ENCODE measurements at regions not wholly inside any gene's neighbourhood (a gene's known extent, or its start where the extent isn't known, plus 50 kb on each side); places are given as distances from the start of the nearest gene placed in this dataset.

DNA sequence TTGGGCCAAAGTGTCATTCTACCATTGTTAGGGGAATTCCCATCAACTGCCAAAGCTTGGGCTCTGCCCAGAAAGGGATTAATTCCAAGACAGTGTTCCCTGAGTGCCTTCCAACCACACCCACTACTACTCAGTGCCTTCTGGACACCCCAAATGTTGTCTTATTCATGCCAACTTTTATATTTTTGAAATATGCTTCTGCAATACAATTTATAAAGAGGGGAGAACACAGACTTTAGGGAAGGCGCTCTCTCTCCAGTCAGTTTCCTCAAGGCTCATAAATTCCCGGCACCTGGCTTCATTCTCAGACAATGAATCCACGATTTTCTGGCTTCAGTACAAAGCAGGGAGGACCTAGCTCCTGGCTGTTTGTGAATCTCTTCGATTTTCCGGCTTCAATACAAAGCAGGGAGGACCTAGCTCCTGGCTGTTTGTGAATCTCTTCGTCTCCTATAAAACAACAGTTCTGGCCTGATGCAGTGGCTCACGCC lies 120.1 kb upstream of the MYO10 start:
- TF ChIP-seq POLR2A (IDR thresholded peaks at IDR 0.05; ENCODE audit: borderline replicate concordance, extremely low read depth, insufficient read depth, insufficient read length), result no peak
- no peak for TF ChIP-seq POLR2AphosphoS5 (IDR thresholded peaks at IDR 0.05; ENCODE audit: low read depth, low read length)
- TF ChIP-seq EZH2 (IDR thresholded peaks at IDR 0.05), result no peak
- TF ChIP-seq, protein P1, sequence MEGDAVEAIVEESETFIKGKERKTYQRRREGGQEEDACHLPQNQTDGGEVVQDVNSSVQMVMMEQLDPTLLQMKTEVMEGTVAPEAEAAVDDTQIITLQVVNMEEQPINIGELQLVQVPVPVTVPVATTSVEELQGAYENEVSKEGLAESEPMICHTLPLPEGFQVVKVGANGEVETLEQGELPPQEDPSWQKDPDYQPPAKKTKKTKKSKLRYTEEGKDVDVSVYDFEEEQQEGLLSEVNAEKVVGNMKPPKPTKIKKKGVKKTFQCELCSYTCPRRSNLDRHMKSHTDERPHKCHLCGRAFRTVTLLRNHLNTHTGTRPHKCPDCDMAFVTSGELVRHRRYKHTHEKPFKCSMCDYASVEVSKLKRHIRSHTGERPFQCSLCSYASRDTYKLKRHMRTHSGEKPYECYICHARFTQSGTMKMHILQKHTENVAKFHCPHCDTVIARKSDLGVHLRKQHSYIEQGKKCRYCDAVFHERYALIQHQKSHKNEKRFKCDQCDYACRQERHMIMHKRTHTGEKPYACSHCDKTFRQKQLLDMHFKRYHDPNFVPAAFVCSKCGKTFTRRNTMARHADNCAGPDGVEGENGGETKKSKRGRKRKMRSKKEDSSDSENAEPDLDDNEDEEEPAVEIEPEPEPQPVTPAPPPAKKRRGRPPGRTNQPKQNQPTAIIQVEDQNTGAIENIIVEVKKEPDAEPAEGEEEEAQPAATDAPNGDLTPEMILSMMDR (IDR thresholded peaks at IDR 0.05 in 2 of 3, conservative IDR thresholded peaks at IDR 0.05 in 1 of 3; ENCODE audit: borderline replicate concordance in 1 of 3, insufficient read depth in 1 of 3, low read depth in 2 of 3, low read length in 2 of 3), result no peak
- TF ChIP-seq, protein P2, sequence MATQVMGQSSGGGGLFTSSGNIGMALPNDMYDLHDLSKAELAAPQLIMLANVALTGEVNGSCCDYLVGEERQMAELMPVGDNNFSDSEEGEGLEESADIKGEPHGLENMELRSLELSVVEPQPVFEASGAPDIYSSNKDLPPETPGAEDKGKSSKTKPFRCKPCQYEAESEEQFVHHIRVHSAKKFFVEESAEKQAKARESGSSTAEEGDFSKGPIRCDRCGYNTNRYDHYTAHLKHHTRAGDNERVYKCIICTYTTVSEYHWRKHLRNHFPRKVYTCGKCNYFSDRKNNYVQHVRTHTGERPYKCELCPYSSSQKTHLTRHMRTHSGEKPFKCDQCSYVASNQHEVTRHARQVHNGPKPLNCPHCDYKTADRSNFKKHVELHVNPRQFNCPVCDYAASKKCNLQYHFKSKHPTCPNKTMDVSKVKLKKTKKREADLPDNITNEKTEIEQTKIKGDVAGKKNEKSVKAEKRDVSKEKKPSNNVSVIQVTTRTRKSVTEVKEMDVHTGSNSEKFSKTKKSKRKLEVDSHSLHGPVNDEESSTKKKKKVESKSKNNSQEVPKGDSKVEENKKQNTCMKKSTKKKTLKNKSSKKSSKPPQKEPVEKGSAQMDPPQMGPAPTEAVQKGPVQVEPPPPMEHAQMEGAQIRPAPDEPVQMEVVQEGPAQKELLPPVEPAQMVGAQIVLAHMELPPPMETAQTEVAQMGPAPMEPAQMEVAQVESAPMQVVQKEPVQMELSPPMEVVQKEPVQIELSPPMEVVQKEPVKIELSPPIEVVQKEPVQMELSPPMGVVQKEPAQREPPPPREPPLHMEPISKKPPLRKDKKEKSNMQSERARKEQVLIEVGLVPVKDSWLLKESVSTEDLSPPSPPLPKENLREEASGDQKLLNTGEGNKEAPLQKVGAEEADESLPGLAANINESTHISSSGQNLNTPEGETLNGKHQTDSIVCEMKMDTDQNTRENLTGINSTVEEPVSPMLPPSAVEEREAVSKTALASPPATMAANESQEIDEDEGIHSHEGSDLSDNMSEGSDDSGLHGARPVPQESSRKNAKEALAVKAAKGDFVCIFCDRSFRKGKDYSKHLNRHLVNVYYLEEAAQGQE (IDR thresholded peaks at IDR 0.05; ENCODE audit: low read depth), result no peak
- TF ChIP-seq EGR1 (IDR thresholded peaks at IDR 0.05; ENCODE audit: low read depth), result no peak
